ENCODE measurements at regions not wholly inside any gene's neighbourhood (a gene's known extent, or its start where the extent isn't known, plus 50 kb on each side); places are given as distances from the start of the nearest gene placed in this dataset.

- H3K4me2 ChIP-seq (ENCODE audit: low read length), result no peak overlapping the region
- H2AFZ ChIP-seq (ENCODE audit: low read length), result no peak overlapping the region
- no peaks in the 10 kb centered on the region for H3K4me1 ChIP-seq (ENCODE audit: insufficient read depth, low read length, severe bottlenecking)
- H3K27ac ChIP-seq (ENCODE audit: low read depth, low read length, poor library complexity, severe bottlenecking), result no peak overlapping the region
- no peaks in the 10 kb centered on the region for H3K27me3 ChIP-seq (ENCODE audit: insufficient read depth, low read length)
- no peaks in the 10 kb centered on the region for H4K20me1 ChIP-seq (ENCODE audit: insufficient read depth, low read length)
- H3K9me2 ChIP-seq (ENCODE audit: low read depth, low read length), result no peaks in the 10 kb centered on the region
- H3K9me3 ChIP-seq (ENCODE audit: low read length), result no peaks in the 10 kb centered on the region
- TF ChIP-seq EZH2 (IDR thresholded peaks at IDR 0.05; ENCODE audit: borderline replicate concordance, low read length) (no peak), CTCF (IDR thresholded peaks at IDR 0.05; ENCODE audit: low read length) (no peak)
- no peak overlapping the region for H3K9ac ChIP-seq (ENCODE audit: low read length)
- H3F3A ChIP-seq (ENCODE audit: insufficient read depth, low read length), result no peaks in the 10 kb centered on the region
- no peak overlapping the region for H3K4me3 ChIP-seq (ENCODE audit: low read depth, low read length, poor library complexity, severe bottlenecking)
- no peaks in the 10 kb centered on the region for H3K79me2 ChIP-seq (ENCODE audit: insufficient read depth, low read length)
- H3K36me3 ChIP-seq (ENCODE audit: insufficient read depth, low read length), result no peaks in the 10 kb centered on the region
These were observed 137.5 kb downstream of the BTBD3 start for GRCh38 chr20:12055161-12055560.

GRCh38 chr20:12056839-12057238 lies 139.1 kb downstream of the BTBD3 start:
- H3F3A ChIP-seq (ENCODE audit: insufficient read depth, low read length), result no peaks in the 10 kb centered on the region
- H3K79me2 ChIP-seq (ENCODE audit: insufficient read depth, low read length), result no peaks in the 10 kb centered on the region
- H3K27me3 ChIP-seq (ENCODE audit: insufficient read depth, low read length), result no peaks in the 10 kb centered on the region
- no peak overlapping the region for H3K4me3 ChIP-seq (ENCODE audit: low read depth, low read length, poor library complexity, severe bottlenecking)
- H3K4me1 ChIP-seq (ENCODE audit: insufficient read depth, low read length, severe bottlenecking), result no peaks in the 10 kb centered on the region
- H3K4me2 ChIP-seq (ENCODE audit: low read length), result no peak overlapping the region
- no peaks in the 10 kb centered on the region for H3K9me2 ChIP-seq (ENCODE audit: low read depth, low read length)
- H3K36me3 ChIP-seq (ENCODE audit: insufficient read depth, low read length), result no peaks in the 10 kb centered on the region
- H4K20me1 ChIP-seq (ENCODE audit: insufficient read depth, low read length), result no peaks in the 10 kb centered on the region
- no peaks in the 10 kb centered on the region for H3K9me3 ChIP-seq (ENCODE audit: low read length)
- no peak overlapping the region for H3K9ac ChIP-seq (ENCODE audit: low read length)
- H2AFZ ChIP-seq (ENCODE audit: low read length), result no peak overlapping the region
- TF ChIP-seq EZH2 (IDR thresholded peaks at IDR 0.05; ENCODE audit: borderline replicate concordance, low read length) (no peak), CTCF (IDR thresholded peaks at IDR 0.05; ENCODE audit: low read length) (no peak)
- no peak overlapping the region for H3K27ac ChIP-seq (ENCODE audit: low read depth, low read length, poor library complexity, severe bottlenecking)

- Histone ChIP-seq H3K36me3 (ENCODE audit: insufficient read depth, low read length) (no peaks in the 10 kb centered on the region), H3K4me2 (ENCODE audit: low read length) (no peak overlapping the region), H3F3A (ENCODE audit: insufficient read depth, low read length) (no peaks in the 10 kb centered on the region), H3K79me2 (ENCODE audit: insufficient read depth, low read length) (no peaks in the 10 kb centered on the region), H3K27ac (ENCODE audit: low read depth, low read length, poor library complexity, severe bottlenecking) (no peak overlapping the region), H4K20me1 (ENCODE audit: insufficient read depth, low read length) (no peaks in the 10 kb centered on the region), H3K4me1 (ENCODE audit: insufficient read depth, low read length, severe bottlenecking) (no peaks in the 10 kb centered on the region), H3K9me3 (ENCODE audit: low read length) (no peaks in the 10 kb centered on the region), H3K4me3 (ENCODE audit: low read depth, low read length, poor library complexity, severe bottlenecking) (no peak overlapping the region), H3K9ac (ENCODE audit: low read length) (no peak overlapping the region), H3K9me2 (ENCODE audit: low read depth, low read length) (no peaks in the 10 kb centered on the region), H3K27me3 (ENCODE audit: insufficient read depth, low read length) (no peaks in the 10 kb centered on the region), H2AFZ (ENCODE audit: low read length) (no peak overlapping the region)
- no peak for TF ChIP-seq CTCF (IDR thresholded peaks at IDR 0.05; ENCODE audit: low read length)
These were observed 140.1 kb downstream of the BTBD3 start for GRCh38 chr20:12057778-12058177.
